Activated naive CD8-positive, alpha-beta T cell treated with anti-CD3 and anti-CD28 coated beads for 36 hours (primary cell): ENCODE measurements at regions not wholly inside any gene's neighbourhood (a gene's known extent, or its start where the extent isn't known, plus 50 kb on each side); places are given as distances from the start of the nearest gene placed in this dataset.

Experiments used
- DNase-seq: peaks from one replicate; pipeline ENCODE4 v3.0.0; 2021
- H3K27ac Mint-ChIP-seq: one replicate; pipeline ENCODE4 v1.8.0; 2022; ENCODE audit warnings: mild to moderate bottlenecking, moderate library complexity, mixed read lengths
- H3K27me3 Mint-ChIP-seq: one replicate; pipeline ENCODE4 v1.8.0; 2022; ENCODE audit warnings: mild to moderate bottlenecking, mixed read lengths
- H3K36me3 Mint-ChIP-seq: one replicate; pipeline ENCODE4 v1.8.0; 2021; ENCODE audit warnings: mild to moderate bottlenecking, mixed read lengths
- H3K4me1 Mint-ChIP-seq: one replicate; pipeline ENCODE4 v1.8.0; 2021; ENCODE audit warnings: mixed read lengths
- H3K4me3 Mint-ChIP-seq: one replicate; pipeline ENCODE4 v1.8.0; 2022; ENCODE audit warnings: mild to moderate bottlenecking, moderate library complexity, mixed read lengths
- H3K9me3 Mint-ChIP-seq: one replicate; pipeline ENCODE4 v1.8.0; 2022; ENCODE audit warnings: mixed read lengths

- DNase-seq, result no peak
- Mint-ChIP-seq H3K4me3 (no peak overlapping the region), H3K9me3 (no peaks in the 10 kb centered on the region), H3K27me3 (no peaks in the 10 kb centered on the region), H3K4me1 (peaks cover 4% of the 10 kb centered on the region), H3K36me3 (no peaks in the 10 kb centered on the region), H3K27ac (no peak overlapping the region)
These were observed 130.3 kb upstream of the TMC3 start for GRCh38 chr15:81504170-81504905.

- Mint-ChIP-seq H3K4me1 (peaks cover 4% of the 10 kb centered on the region), H3K4me3 (no peak overlapping the region), H3K27ac (no peak overlapping the region), H3K9me3 (no peaks in the 10 kb centered on the region), H3K36me3 (no peaks in the 10 kb centered on the region), H3K27me3 (no peaks in the 10 kb centered on the region)
- DNase-seq, result no peak
These were observed 128.4 kb upstream of the TMC3 start for GRCh38 chr15:81502439-81502838.

GRCh38 chr15:81500081-81500480 is 126.1 kb upstream of the TMC3 start:
- Mint-ChIP-seq H3K4me1 (no peaks in the 10 kb centered on the region), H3K27ac (no peak overlapping the region), H3K36me3 (no peaks in the 10 kb centered on the region), H3K27me3 (no peaks in the 10 kb centered on the region), H3K9me3 (no peaks in the 10 kb centered on the region), H3K4me3 (no peak overlapping the region)
- no peak for DNase-seq

GRCh38 chr15:81498294-81498693 is 124.3 kb upstream of the TMC3 start:
- Mint-ChIP-seq H3K4me3 (no peak overlapping the region), H3K4me1 (no peaks in the 10 kb centered on the region), H3K27ac (no peak overlapping the region), H3K27me3 (no peaks in the 10 kb centered on the region), H3K36me3 (no peaks in the 10 kb centered on the region), H3K9me3 (no peaks in the 10 kb centered on the region)
- no peak for DNase-seq

- DNase-seq, result no peak
- H3K4me3 Mint-ChIP-seq, result no peak overlapping the region
- H3K27ac Mint-ChIP-seq, result no peak overlapping the region
- no peaks in the 10 kb centered on the region for H3K36me3 Mint-ChIP-seq
- H3K4me1 Mint-ChIP-seq, result no peaks in the 10 kb centered on the region
- H3K27me3 Mint-ChIP-seq, result no peaks in the 10 kb centered on the region
- H3K9me3 Mint-ChIP-seq, result no peaks in the 10 kb centered on the region
These were observed 123.2 kb upstream of the TMC3 start for GRCh38 chr15:81497238-81497637.

- no peaks in the 10 kb centered on the region for H3K36me3 Mint-ChIP-seq
- no peak overlapping the region for H3K4me3 Mint-ChIP-seq
- no peak overlapping the region for H3K27ac Mint-ChIP-seq
- DNase-seq, result no peak
- no peaks in the 10 kb centered on the region for H3K4me1 Mint-ChIP-seq
- no peaks in the 10 kb centered on the region for H3K9me3 Mint-ChIP-seq
- peaks cover 7% of the 10 kb centered on the region for H3K27me3 Mint-ChIP-seq
These were observed 121.9 kb upstream of the TMC3 start for GRCh38 chr15:81495780-81496467.

GRCh38 chr15:81492969-81493645 is 119.1 kb upstream of the TMC3 start:
- no peak overlapping the region for H3K27ac Mint-ChIP-seq
- DNase-seq, result no peak
- peaks cover 12% of the 10 kb centered on the region for H3K27me3 Mint-ChIP-seq
- H3K36me3 Mint-ChIP-seq, result no peaks in the 10 kb centered on the region
- peaks cover 2% of the 10 kb centered on the region for H3K9me3 Mint-ChIP-seq
- H3K4me3 Mint-ChIP-seq, result no peak overlapping the region
- no peaks in the 10 kb centered on the region for H3K4me1 Mint-ChIP-seq

GRCh38 chr15:81492331-81492968 is 118.4 kb upstream of the TMC3 start:
- DNase-seq, result no peak
- H3K4me1 Mint-ChIP-seq, result no peaks in the 10 kb centered on the region
- H3K27me3 Mint-ChIP-seq, result peaks cover 12% of the 10 kb centered on the region
- peaks cover 2% of the 10 kb centered on the region for H3K9me3 Mint-ChIP-seq
- H3K4me3 Mint-ChIP-seq, result no peak overlapping the region
- no peak overlapping the region for H3K27ac Mint-ChIP-seq
- H3K36me3 Mint-ChIP-seq, result no peaks in the 10 kb centered on the region

GRCh38 chr15:81491414-81492096 is 117.5 kb upstream of the TMC3 start:
- Mint-ChIP-seq H3K4me1 (no peaks in the 10 kb centered on the region), H3K4me3 (no peak overlapping the region), H3K36me3 (no peaks in the 10 kb centered on the region), H3K27me3 (peaks cover 12% of the 10 kb centered on the region), H3K9me3 (peaks cover 2% of the 10 kb centered on the region), H3K27ac (no peak overlapping the region)
- no peak for DNase-seq

GRCh38 chr15:81485806-81486205 is 111.8 kb upstream of the TMC3 start:
- Mint-ChIP-seq H3K27ac (no peak overlapping the region), H3K36me3 (no peaks in the 10 kb centered on the region), H3K4me1 (peaks cover 2% of the 10 kb centered on the region), H3K4me3 (no peak overlapping the region), H3K9me3 (peaks cover 2% of the 10 kb centered on the region), H3K27me3 (peaks cover 5% of the 10 kb centered on the region)
- DNase-seq, result no peak

- Mint-ChIP-seq H3K36me3 (no peaks in the 10 kb centered on the region), H3K4me1 (peaks cover 2% of the 10 kb centered on the region), H3K27ac (no peak overlapping the region), H3K27me3 (peaks cover 5% of the 10 kb centered on the region), H3K9me3 (no peaks in the 10 kb centered on the region), H3K4me3 (no peak overlapping the region)
- DNase-seq, result no peak
These were observed 110.3 kb upstream of the TMC3 start for GRCh38 chr15:81484086-81484955.

- no peaks in the 10 kb centered on the region for H3K36me3 Mint-ChIP-seq
- H3K4me1 Mint-ChIP-seq, result peaks cover 2% of the 10 kb centered on the region
- no peaks in the 10 kb centered on the region for H3K9me3 Mint-ChIP-seq
- H3K4me3 Mint-ChIP-seq, result no peak overlapping the region
- H3K27ac Mint-ChIP-seq, result no peak overlapping the region
- no peak for DNase-seq
- H3K27me3 Mint-ChIP-seq, result peaks cover 3% of the 10 kb centered on the region
These were observed 109.5 kb upstream of the TMC3 start for GRCh38 chr15:81483496-81483895.

- H3K4me3 Mint-ChIP-seq, result no peak overlapping the region
- no peaks in the 10 kb centered on the region for H3K27me3 Mint-ChIP-seq
- no peak for DNase-seq
- no peaks in the 10 kb centered on the region for H3K36me3 Mint-ChIP-seq
- H3K27ac Mint-ChIP-seq, result no peak overlapping the region
- H3K4me1 Mint-ChIP-seq, result peaks cover 2% of the 10 kb centered on the region
- no peaks in the 10 kb centered on the region for H3K9me3 Mint-ChIP-seq
These were observed 107.3 kb upstream of the TMC3 start for GRCh38 chr15:81481346-81481745.

GRCh38 chr15:81480645-81481053 is 106.6 kb upstream of the TMC3 start:
- Mint-ChIP-seq H3K27ac (no peak overlapping the region), H3K4me1 (peaks cover 2% of the 10 kb centered on the region), H3K4me3 (peak overlapping the region; percentile 37), H3K36me3 (no peaks in the 10 kb centered on the region), H3K27me3 (no peaks in the 10 kb centered on the region), H3K9me3 (no peaks in the 10 kb centered on the region)
- DNase-seq, result no peak
